HG03060 (cell line): ENCODE measurements at regions not wholly inside any gene's neighbourhood (a gene's known extent, or its start where the extent isn't known, plus 50 kb on each side); places are given as distances from the start of the nearest gene placed in this dataset.
"Not testable (repeated sequence)": the region's sequence is repeated elsewhere in the genome, so short reads cannot be mapped to it uniquely, and the experiment has no call there.

Source experiments
- ATAC-seq: cut with Tn5 transposase; IDR thresholded peaks from one replicate; pipeline ENCODE4 v1.9.1; 2021; ENCODE audit warnings: low read depth, moderate number of reproducible peaks; ENCODE audit not compliant: unreplicated experiment

DNA sequence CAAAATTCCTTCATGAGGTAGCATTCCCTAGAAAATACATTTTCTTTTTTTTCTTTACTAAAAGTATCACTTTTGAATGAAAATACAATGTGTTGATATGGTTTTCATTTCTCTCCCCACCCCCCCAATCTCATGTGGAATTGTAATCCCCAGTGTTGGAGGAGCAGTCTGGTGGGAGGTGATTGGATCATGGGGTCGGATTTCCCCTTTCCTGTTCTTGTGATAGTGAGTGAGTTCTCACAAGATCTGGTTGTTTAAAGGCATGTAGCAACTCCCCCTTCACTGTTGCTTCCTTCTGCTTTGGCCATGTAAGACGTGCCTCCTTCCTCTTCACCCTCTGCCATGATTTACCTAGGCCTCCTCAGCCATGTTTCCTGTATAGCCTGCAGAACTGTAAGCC, 790.3 kb upstream of the KCND2 start:
- ATAC-seq: no peak

DNA sequence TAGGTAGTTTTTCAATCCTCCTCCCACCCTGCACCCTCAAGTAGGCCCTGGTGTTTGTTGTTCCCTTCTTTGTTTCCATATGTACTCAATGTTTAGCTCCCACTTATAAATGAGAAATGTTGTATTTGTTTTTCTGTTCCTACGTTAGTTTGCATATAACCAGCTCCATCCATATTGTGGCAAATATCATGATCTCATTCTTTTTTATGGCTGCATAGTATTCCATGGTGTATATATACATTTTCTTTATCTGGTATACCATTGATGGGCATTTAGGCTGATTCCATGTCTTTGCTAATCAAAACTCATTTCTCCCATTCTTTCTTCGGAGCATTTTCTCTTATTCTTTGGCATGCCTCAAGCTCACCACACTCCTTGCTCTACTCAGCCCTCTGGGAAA, 789.6 kb upstream of the KCND2 start:
- ATAC-seq: no peak

DNA sequence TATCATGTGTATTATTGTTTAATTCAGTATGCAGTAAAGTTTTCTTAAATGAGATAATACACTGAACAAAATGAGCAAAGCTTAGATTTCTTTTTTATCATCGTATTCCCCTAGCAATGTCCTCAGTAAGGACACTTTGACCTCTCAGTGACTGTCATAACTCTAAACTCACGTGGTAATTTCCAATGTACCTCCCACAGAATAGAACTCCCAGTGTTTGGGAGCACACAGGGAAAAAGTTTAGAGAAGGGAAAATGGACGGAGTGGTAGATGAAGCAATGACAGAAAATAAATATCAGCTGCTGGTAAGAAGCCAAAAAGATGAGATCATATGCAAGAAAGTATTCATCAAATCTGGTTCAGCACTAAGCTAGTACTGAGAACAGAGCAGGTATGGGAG, 758.6 kb upstream of the KCND2 start:
- ATAC-seq: no peak

DNA sequence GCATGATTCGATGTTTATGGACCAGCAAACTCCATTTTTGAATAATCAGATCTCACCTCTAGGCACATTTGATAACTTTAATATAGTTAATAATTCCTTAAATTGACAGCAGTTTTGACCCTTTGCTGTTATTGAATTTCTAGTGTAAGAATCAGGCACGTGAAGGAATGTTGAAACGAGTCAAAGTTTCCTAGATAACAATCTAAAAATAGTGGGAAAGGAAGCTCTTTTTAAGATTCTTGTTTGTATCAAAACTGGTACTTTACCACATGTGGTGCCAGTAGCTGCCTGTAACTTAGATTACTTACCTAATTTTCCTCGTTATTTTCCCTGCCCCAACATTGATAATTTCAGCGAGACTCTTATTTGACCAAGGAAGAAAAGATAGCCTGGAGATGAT, 757.8 kb upstream of the KCND2 start:
- ATAC-seq: no peak

DNA sequence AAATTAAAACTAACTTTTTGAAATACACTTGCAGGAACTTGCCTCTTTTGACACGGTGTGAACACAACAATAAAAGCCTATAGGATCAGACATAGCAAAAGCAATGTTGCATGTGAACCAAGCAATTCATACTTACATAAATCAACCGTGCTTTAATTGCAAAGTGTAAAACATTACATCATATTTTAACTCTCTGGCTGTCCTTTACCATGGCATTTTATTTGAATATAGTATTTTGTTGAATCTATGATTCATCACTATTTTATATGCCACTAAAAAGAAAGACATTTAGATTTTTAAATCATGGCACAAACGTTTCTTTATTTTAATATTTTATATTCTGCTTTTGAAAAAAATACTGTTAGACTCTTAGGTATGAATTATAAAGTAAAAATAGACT, 757.0 kb upstream of the KCND2 start:
- ATAC-seq: no peak

DNA sequence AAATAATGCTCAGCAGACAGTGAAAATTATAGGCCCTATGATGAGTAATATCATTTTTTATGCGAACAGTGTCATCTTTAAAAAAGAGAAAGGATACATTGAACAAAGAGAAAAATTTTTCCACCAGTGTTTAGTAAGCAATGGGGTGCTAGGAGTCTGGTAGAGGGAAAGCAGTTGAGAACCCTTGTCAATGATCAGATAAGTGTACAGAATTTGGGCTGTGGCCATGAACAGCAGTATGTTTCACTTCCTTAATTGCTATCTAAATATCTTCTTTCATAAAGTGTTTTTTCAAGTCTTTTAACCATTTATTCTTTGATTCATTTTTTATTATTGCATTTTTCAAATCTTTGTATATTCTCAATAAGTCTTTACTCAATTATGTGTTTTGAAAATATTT, 750.7 kb upstream of the KCND2 start:
- ATAC-seq: no peak

DNA sequence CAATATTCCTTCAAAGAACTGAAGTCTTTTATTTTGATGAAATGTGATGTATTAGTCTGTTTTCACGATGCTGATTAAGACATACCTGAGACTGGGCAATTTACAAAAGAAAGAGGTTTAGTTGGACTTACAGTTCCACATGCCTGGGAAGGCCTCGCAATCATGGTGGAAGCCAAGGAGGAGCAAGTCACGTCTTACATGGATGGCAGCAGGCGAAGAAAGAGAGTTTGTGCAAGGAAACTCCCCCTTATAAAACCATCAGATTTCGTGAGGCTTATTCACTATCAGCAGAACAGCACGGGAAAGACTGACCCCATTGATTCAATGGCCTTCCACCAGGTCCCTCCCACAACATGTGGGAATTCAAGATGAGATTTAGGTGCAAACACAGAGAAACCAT, 750.3 kb upstream of the KCND2 start:
- no peak for ATAC-seq

DNA sequence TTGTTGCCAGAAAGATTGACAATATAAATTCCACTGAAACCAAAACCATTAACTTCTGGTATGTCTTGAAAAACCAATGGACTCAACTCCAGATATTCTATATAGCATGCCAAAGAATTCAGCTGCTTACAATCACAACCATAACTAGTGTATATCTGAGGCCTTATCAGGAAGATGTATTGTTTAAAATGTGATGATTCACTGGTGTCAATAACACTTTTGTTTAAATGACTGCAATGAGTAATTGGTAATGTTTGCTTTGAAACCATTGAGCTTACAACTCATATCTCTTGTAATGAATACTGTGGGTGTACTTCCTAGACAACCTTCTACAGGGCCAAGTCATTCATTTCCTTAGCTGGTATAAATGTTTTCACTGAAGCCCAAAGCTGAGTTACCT, 727.9 kb upstream of the KCND2 start:
- no peak for ATAC-seq

DNA sequence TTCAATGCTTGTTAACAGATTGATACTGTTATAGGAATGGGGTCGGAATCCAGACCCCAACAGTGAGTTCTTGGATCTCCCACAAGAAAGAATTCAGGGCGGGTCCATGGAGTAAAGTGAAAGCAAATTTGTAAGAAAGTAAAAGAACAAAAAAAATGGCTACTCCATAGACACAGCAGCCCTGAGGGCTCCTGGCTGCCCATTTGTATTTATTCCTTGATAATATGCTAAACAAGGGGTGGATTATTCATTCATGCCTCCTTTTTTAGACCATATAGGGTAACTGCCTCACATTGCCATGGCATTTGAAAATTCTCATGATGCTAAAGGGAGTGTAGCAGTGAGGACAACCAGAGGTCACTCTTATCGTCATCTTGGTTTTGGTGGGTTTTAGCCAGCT, 717.2 kb upstream of the KCND2 start:
- ATAC-seq: no peak

DNA sequence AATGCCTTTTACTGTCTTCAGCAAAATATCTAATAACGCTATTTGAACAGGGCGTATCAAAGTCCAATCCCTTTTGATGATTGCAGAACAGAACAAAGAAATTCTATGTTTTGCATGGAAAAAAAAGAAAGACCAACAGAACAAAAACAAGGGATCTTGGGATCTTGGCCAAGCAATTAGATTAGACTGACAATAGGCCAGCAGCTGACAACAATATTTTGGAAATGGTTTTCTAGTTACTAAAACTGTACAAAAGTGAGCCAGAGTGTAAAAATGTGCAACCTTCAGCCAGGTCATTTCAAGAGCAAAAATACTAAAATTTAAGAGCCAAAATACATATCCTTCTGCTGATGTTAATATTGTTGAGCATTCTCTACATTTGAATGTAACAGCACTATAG, 716.5 kb upstream of the KCND2 start:
- ATAC-seq: no peak

DNA sequence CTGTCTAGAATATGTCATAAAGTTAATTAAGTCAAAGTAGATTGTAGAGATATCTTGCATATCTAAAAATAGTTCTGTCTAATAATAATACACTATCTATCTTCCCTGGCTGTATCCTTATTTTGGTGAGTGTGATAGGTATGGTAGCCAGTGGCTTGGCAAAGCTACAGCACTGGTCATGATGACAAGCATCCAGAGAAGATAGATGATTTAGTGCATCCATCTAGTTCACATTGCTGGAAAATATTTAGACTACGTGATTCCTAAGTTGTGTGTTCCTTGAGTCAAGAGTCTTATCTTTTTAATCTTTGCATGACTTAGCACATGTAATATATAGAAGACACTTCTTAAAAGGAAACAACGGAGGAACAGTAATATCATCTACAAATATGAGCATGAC, 711.2 kb upstream of the KCND2 start:
- no peak for ATAC-seq

DNA sequence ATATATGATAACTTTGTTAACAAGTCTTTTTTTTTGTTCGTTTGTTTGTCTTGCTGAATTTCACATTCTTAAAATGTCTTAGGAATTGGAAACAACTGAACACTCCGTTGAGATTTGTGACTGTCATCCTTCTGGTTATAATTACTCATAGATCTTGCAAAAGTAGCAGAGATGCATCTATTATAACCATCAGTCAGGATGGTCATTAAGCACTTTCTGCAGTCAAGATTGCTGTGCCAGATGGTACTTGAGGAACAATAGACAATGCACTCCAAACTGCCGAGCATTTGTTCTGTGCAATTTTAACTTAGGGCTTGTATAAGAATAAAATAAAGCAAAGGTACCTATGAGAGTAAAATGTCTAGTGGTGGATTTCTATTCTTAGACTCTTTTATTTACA, 710.1 kb upstream of the KCND2 start:
- no peak for ATAC-seq

DNA sequence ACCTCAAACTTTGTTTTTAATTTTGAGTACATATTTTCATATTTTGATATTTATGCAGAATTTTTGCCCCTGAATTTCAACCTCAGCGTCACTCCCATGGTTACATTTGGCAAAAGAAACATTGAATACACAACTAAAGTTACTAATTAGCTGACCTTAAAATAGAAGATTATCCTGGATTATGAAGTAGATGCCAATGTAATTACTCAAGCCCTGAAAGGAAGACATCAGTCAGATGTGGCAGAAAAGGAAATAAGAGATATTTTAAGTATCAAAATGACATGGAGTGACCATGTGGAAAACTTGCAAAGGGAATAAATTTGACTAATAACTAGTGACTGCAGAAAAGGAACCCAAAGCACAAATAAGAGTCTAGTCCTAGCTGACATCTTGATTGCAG, 701.3 kb upstream of the KCND2 start:
- no peak for ATAC-seq

DNA sequence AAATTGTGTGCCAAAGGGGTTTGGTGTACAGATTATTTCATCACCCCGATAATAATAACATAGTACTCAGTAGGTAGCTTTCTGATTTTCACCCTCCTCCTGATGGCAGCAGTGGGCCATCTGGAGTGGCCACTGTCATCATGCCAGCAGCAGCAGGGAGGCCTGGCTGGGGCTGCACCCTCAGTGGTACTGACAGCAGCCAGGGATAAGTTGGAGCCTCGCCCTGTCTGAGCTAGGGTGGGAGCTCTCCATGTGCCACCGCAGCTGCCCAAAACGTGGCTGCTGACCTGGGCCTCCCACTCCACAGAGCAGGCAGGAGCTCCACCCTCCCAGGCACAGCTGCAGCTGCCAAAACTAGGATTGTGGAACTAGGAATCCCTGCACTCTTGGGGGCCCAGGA, 700.8 kb upstream of the KCND2 start:
- no peak for ATAC-seq

DNA sequence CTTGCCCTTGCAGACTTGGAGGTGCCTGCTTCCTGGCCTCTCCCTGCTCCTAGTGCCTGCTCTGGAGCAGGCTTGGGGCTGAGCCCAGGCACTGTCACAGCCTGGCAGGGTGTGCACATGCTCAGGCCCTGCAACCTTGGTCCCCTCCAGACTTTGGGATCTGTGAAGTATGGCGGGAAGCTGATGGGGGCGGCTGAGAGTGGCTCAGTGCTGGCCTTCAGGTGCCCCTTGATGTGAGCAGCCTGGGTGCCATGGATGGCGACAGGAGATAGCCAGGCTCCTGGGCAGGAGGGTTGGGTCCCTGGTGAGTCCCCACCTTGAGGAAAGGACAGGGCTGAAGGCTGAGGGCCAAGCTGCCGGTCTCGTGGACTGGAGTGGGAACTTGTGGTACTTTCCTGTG, 700.4 kb upstream of the KCND2 start:
- no peak for ATAC-seq

DNA sequence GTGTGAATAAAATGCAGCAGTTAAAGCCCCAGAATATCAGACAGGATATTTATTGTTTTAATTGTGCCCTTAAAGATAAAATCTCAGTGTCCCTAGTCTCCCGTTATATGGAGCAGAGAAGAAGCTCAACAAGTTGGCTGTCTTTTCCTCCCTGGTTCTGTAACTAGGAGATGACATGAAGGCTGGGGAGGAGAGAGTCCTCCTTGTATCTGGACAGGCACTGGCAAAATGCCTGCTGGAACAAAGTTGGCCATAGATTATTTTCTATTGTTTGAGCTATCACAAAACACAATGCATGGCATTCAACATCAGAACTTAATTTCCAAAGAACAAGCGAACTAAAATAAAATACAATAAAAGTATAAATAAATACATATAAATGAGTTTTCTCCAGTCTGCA, 694.9 kb upstream of the KCND2 start:
- ATAC-seq: no peak

DNA sequence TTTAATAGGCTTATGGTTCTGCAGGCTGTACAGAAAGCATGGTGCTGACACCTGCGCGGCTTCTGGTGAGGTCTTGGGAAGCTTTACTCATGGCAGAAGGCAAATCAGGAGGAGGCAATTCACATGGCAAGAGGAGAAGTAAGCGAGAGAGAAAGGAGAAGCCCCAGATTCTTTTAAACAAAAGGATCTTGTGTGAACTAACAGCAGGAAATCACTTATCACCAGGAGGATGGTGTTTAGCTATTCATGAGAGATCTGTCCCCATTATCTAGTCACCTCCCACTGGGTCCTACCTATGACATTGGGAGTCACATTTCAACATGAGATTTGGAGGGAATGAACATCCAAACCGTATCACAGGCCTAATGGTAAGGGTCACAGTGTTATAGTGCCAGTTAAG, 678.0 kb upstream of the KCND2 start:
- no peak for ATAC-seq

DNA sequence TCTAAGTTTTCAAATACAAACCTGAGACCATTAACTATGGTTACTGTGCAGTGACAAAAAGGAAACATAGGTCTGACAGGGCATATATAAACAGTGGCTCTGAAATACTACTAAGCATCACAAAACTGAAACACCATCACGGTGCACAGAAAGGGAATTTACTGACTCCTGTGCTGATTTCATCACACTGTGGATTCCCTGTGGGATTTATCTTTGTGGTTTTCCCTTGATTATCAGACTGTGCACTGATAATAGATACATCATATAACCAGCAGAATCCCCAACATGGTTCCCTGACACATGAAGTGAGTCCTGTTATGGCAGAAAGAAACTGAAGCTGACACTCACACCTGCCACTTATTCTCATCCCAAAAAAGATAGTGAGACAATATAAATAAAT, 676.3 kb upstream of the KCND2 start:
- ATAC-seq: no peak

DNA sequence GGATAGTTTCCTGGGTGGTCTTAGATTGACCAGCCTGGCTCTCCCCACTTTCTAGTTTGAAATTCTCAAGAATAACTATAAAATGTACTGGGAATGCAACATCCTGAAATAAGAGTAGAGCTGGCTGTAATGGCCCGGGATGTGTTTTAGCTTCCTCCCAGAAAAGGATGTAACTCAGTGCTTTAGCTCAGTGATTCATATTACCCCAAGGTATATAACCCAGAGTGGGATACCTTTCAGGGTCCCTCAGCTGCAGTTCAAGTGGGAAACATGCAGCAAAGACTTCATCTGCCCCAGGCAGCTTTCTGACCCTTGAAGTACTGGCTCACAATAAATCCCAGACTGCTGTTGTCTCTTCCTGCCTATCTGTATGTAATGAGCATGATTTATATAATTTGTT, 666.7 kb upstream of the KCND2 start:
- ATAC-seq: no peak

DNA sequence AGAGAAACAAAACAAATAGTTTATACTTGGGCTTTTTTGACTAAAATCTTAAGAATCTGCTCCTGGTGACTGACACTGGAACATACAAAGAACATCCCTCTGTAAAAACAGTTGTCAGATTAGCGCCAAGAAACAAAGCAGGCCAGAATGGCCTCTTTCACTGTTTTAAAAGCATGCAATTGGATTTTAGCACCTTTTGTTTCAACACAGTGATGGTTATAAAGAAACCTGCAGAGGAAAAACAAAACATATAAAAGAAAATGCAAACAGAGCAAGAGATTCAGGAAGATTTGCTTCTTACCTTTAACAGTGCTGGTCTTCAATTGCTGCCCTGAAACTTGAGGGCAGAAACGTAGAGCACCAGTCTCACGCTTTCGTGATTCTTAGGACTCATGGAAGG, 652.2 kb upstream of the KCND2 start:
- no peak for ATAC-seq

DNA sequence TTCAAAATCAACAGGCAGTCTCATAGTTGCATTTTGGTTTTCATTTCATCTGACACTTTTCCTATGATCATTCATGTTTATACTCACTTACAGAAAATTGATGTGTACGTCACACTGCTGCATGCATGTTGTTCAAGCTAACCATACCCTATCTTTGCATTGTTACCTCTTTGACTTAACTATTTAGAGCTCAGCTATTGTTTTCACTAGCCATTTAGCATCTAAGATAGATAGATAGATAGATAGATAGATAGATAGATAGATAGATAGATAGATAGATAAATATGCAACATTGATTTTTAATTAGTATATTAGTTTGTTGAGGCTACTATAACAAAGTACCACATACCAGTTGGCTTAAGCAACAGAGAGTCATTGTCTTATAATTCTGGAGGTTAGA, 649.5 kb upstream of the KCND2 start:
- no peak for ATAC-seq

DNA sequence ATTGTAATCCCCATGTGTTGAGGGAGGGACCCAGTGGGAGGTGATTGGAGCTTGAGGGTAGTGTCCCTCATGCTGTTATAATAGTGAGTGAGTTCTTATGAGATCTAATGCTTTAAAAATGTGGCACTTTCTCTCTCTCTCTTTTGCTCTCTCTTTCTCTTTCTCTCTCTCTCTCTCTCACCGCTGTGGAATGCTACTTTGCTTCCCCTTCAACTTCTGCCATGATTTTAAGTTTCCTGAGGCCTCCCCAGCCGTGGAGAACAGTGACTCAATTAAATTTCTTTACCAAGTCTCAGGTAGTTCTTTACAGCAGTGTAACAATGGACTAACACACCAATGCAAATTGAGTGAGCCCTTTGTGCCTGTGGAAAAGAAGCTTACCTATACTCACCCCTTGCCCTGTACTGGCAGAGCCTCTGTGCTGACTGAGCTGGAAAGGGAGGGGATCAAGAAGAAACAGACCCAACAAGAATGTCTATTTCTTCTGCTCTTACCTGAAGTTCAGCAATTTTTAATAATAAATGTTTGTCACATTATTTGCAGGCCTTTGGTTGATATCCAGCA, 642.5 kb upstream of the KCND2 start:
- no peak for ATAC-seq

DNA sequence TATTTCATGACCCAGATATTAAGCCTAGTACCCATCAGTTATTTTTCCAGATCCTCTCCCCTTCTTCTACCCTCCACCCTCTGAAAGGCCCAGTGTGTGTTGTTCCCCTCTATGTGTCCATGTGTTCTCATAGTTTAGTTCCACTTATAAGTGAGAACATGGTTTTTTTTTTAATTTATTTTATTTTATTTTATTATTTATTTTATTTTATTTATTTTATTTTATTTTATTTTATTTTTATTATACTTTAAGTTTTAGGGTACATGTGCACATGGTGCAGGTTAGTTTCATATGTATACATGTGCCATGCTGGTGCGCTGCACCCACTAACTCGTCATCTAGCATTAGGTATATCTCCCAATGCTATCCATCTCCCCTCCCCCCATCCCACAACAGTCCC, 639.2 kb upstream of the KCND2 start:
- ATAC-seq: not testable (repeated sequence)
